K562 (cell line): ENCODE measurements at regions not wholly inside any gene's neighbourhood (a gene's known extent, or its start where the extent isn't known, plus 50 kb on each side); places are given as distances from the start of the nearest gene placed in this dataset.

Source experiments
- ATF3 ChIP-seq, 2 experiments: fragments of 450-650 bp in 1 of 2; sonication (generic) in 1 of 2; formaldehyde crosslinking in 1 of 2; IDR thresholded peaks in 1 of 2; conservative IDR thresholded peaks in 1 of 2; 2 replicates each; pipeline versions ENCODE4 v1.6.1 to v1.8.1; 2016 to 2023; ENCODE audit warnings: mild to moderate bottlenecking in 2 of 2, moderate library complexity in 2 of 2, inconsistent platforms in 1 of 2, missing genetic modification reagents in 1 of 2
- FOXA1 ChIP-seq: fragments of 450-650 bp; IDR thresholded peaks from 2 replicates; pipeline ENCODE4 v1.6.1; 2016; ENCODE audit warnings: mild to moderate bottlenecking, borderline replicate concordance
- SAP30 ChIP-seq: fragments of 200-600 bp; sonication (generic); IDR thresholded peaks from 2 replicates; pipeline ENCODE4 v1.6.1; 2012; ENCODE audit warnings: borderline replicate concordance, low read depth, mild to moderate bottlenecking, moderate library complexity, low read length, control low read depth, inconsistent platforms; ENCODE audit not compliant: insufficient read depth, poor library complexity, severe bottlenecking
- ZBTB9 ChIP-seq: fragments of 450-650 bp; formaldehyde crosslinking; IDR thresholded peaks from 2 replicates; pipeline ENCODE4 v1.4.0; 2020; ENCODE audit warnings: mild to moderate bottlenecking, moderate library complexity
- ZNF41 ChIP-seq: fragments of 250-450 bp; sonication (Bioruptor Pico); conservative IDR thresholded peaks from 2 replicates; pipeline ENCODE4 v1.4.0; 2020; ENCODE audit warnings: mild to moderate bottlenecking
- ZNF431 ChIP-seq: sonication (generic); formaldehyde crosslinking; IDR thresholded peaks from 2 replicates; pipeline ENCODE4 v1.8.0; 2022; ENCODE audit warnings: mild to moderate bottlenecking, missing genetic modification reagents
- ZNF609 ChIP-seq: sonication (generic); formaldehyde crosslinking; IDR thresholded peaks from 2 replicates; pipeline ENCODE4 v1.8.1; 2023; ENCODE audit warnings: missing genetic modification reagents, mild to moderate bottlenecking, borderline replicate concordance
- ZNF766 ChIP-seq: fragments of 200-800 bp; sonication (Bioruptor generic); conservative IDR thresholded peaks from 2 replicates; pipeline ENCODE4 v1.6.1; 2016; ENCODE audit warnings: missing genetic modification characterization, missing compliant biosample characterization

GRCh38 chr9:88321764-88322163 is 66.5 kb upstream of the SPIN1 start (continued):
- TF ChIP-seq ZNF609 (CRISPR knock-in tag) (no peak), ATF3 (IDR thresholded peaks at IDR 0.05) (no peak), ATF3 (CRISPR knock-in tag; conservative IDR thresholded peaks at IDR 0.05) (no peak), ZNF766 (CRISPR knock-in tag) (no peak), ZNF41 (no peak), SAP30 (no peak), FOXA1 (no peak), ZNF431 (CRISPR knock-in tag) (no peak), ZBTB9 (no peak)
